Suprapubic skin (tissue), 3 donors: ENCODE measurements at regions not wholly inside any gene's neighbourhood (a gene's known extent, or its start where the extent isn't known, plus 50 kb on each side); places are given as distances from the start of the nearest gene placed in this dataset.

Experiments
- CTCF ChIP-seq, 2 donors: fragments of 200-600 bp in 1 of 2; fragments of 450-650 bp in 1 of 2; sonication (generic) in 1 of 2; IDR thresholded peaks; one replicate each; pipeline ENCODE4 v1.5.1; 2016 to 2019; ENCODE audit warnings: antibody characterized with exemption in 2 of 2, mild to moderate bottlenecking in 1 of 2, moderate library complexity in 1 of 2
- EP300 ChIP-seq: sonication (generic); formaldehyde crosslinking; IDR thresholded peaks from one replicate; pipeline ENCODE4 v1.6.1; 2017; ENCODE audit warnings: antibody characterized with exemption
- POLR2A ChIP-seq, 2 donors: fragments of 450-650 bp; IDR thresholded peaks; one replicate each; pipeline ENCODE4 v1.6.1; 2017; ENCODE audit warnings: antibody characterized with exemption in 2 of 2, mild to moderate bottlenecking in 2 of 2, moderate library complexity in 2 of 2

GRCh38 chr6:125586605-125587004, 162.8 kb upstream of the HEY2 start:
- TF ChIP-seq CTCF (IDR thresholded peaks at IDR 0.05): no peak
- no peak for TF ChIP-seq POLR2A (IDR thresholded peaks at IDR 0.05)
- no peak for TF ChIP-seq EP300
